Karpas-422 (cell line): ENCODE measurements at regions not wholly inside any gene's neighbourhood (a gene's known extent, or its start where the extent isn't known, plus 50 kb on each side); places are given as distances from the start of the nearest gene placed in this dataset.

Source experiments
- DNase-seq: peaks from one replicate; pipeline ENCODE4 v3.0.0-alpha.2; 2015
- H2AFZ ChIP-seq: fragments of 200-600 bp; sonication (generic); 2 replicates; pipeline ENCODE4 v1.6.1; 2014; ENCODE audit warnings: antibody characterized with exemption, low read length, mixed read lengths
- H3K27ac ChIP-seq: fragments of 200-600 bp; sonication (generic); 2 replicates; pipeline ENCODE4 v1.5.1; 2014; ENCODE audit warnings: mild to moderate bottlenecking, low read length, moderate library complexity
- H3K27me3 ChIP-seq: fragments of 200-600 bp; sonication (generic); 2 replicates; pipeline ENCODE4 v1.6.1; 2014; ENCODE audit warnings: low read length, mixed read lengths
- H3K36me3 ChIP-seq: fragments of 200-600 bp; sonication (generic); 2 replicates; pipeline ENCODE4 v1.6.1; 2014; ENCODE audit warnings: low read length, mixed read lengths; ENCODE audit not compliant: insufficient read depth
- H3K4me1 ChIP-seq: fragments of 200-600 bp; sonication (generic); 2 replicates; pipeline ENCODE4 v1.6.1; 2014; ENCODE audit warnings: mild to moderate bottlenecking, low read length, mixed read lengths
- H3K4me2 ChIP-seq: fragments of 200-600 bp; sonication (generic); 2 replicates; pipeline ENCODE4 v1.6.1; 2014; ENCODE audit warnings: low read length, low read depth, mild to moderate bottlenecking; ENCODE audit not compliant: poor library complexity, severe bottlenecking
- H3K4me3 ChIP-seq: fragments of 200-600 bp; sonication (generic); 2 replicates; pipeline ENCODE4 v1.5.1; 2014; ENCODE audit warnings: mild to moderate bottlenecking, antibody characterized with exemption, low read length, mixed read lengths
- H3K79me2 ChIP-seq: fragments of 200-600 bp; sonication (generic); 2 replicates; pipeline ENCODE4 v1.6.1; 2014; ENCODE audit warnings: mild to moderate bottlenecking, low read length, mixed read lengths
- H3K9ac ChIP-seq: fragments of 200-600 bp; sonication (generic); 2 replicates; pipeline ENCODE4 v1.6.0; 2014; ENCODE audit warnings: low read length
- H3K9me2 ChIP-seq: fragments of 200-600 bp; sonication (generic), shearing (Covaris generic); replicated peaks from 2 replicates; pipeline ENCODE4 v1.6.0; 2014; ENCODE audit warnings: mild to moderate bottlenecking, low read length, moderate library complexity; ENCODE audit not compliant: insufficient read depth
- H3K9me3 ChIP-seq: fragments of 300-700, 200-600 bp; sonication (generic); 2 replicates; pipeline ENCODE4 v1.6.1; 2014; ENCODE audit warnings: low read length, mixed read lengths
- H4K20me1 ChIP-seq: fragments of 200-600 bp; sonication (generic); 2 replicates; pipeline ENCODE4 v1.6.1; 2014; ENCODE audit warnings: mild to moderate bottlenecking, antibody characterized with exemption, low read length, low read depth; ENCODE audit not compliant: insufficient read depth

DNA sequence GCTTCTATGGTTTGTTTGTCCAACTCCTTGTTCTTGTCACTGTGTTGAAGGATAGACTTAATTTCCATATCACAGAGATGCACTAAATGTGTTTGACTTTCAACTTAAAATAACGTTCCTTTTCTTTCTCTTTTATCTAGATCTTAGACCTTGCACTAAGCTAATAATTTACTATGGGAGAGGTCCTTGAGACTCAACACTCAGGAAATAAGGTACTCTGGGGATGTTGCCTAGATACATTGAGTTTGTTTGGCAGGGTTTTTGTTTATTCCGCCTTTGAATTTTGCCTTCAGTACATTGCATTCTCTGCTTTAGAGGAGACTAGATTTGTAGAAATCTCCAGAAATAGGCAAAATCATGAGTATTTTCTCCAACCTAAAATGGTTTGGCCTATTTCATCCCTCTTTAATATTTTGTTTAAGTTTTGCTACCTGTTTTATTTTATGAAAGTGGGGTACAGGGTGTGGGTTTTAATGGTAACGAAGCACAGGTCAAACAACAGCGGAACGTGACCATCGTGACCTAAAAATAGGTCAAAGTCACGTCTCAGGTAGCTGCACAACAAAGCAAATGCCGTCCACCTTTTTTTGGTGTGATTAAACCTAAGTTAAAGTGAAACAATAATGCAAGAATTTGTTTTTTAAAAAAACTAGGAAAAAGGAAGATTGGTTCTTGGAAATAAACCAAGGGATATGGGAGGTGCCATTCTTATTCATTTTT, 115.3 kb upstream of the CPSF6 start:
- Histone ChIP-seq H3K79me2 (no peaks in the 10 kb centered on the region), H2AFZ (no peak overlapping the region), H3K27me3 (no peaks in the 10 kb centered on the region), H3K9me2 (no peaks in the 10 kb centered on the region), H3K9ac (no peak overlapping the region), H3K9me3 (no peaks in the 10 kb centered on the region), H3K4me3 (no peak overlapping the region), H3K27ac (no peak overlapping the region), H3K4me2 (no peak overlapping the region), H3K4me1 (no peaks in the 10 kb centered on the region), H3K36me3 (no peaks in the 10 kb centered on the region), H4K20me1 (no peaks in the 10 kb centered on the region)
- DNase-seq = no peak

DNA sequence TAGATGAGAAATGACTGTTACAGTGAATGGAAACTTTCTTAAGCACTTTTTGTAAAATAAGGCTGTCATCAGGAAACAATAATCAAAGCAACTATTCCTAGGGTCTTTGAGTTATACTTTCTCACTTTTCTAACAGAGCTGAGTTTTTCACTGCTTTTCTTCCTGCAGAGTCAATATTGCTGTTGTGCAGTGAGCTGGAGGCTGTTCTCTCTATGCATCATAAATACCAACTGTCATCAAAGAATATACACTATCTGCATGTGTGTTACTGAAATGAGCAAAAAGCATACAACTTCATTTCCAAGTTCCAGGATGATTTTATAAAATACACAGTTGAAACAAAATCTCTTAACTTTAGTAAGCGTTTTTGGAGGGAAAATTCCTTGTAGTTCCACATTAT, 110.4 kb upstream of the CPSF6 start:
- Histone ChIP-seq H3K9me2 (no peaks in the 10 kb centered on the region), H3K9me3 (no peaks in the 10 kb centered on the region), H3K4me3 (no peak overlapping the region), H2AFZ (no peak overlapping the region), H3K27me3 (no peaks in the 10 kb centered on the region), H3K9ac (no peak overlapping the region), H3K27ac (no peak overlapping the region), H4K20me1 (no peaks in the 10 kb centered on the region), H3K4me1 (no peaks in the 10 kb centered on the region), H3K4me2 (no peak overlapping the region), H3K36me3 (no peaks in the 10 kb centered on the region), H3K79me2 (no peaks in the 10 kb centered on the region)
- no peak for DNase-seq

DNA sequence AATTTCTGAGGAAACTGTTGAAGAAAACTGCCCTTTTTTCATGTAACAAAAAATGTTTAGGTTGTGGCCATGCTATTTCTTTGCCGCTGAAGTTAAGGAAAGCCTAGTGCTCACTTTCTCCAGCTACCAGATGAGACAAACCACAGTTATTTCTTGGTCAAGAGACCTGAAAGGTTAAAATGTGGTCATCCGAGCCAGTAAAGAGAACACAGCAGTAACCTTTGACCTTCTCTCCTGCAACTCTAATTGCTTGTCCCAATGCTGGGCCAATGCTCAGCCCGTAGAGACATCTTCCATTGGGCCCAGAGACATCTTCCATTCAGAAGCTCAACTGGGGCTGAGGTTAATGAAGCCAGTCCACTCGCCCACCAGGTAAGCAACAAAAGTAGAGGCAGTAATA, 109.8 kb upstream of the CPSF6 start:
- Histone ChIP-seq H3K27me3 (no peaks in the 10 kb centered on the region), H3K79me2 (no peaks in the 10 kb centered on the region)
- DNase-seq = no peak

DNA sequence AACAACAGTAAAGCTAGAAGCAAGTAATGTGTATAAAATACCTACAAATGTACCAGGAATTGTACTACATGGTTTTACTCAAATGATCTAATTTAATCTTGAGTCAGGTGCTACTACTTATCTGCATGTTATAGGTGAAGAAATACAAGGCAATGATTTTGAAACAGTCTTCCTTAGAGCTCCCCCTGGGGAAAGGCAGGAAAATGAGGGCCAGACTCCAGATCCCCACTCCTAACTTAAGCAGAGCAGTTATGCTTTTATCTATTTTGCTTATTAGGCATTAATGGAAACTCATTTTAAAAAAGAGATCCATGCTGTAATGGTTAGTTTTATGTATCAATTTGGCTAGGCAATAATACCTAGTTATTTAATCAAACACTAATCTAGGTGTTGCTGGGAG, 109.3 kb upstream of the CPSF6 start:
- Histone ChIP-seq H3K27ac (no peak overlapping the region), H3K9me2 (no peaks in the 10 kb centered on the region), H3K9ac (no peak overlapping the region), H3K9me3 (no peaks in the 10 kb centered on the region), H3K4me1 (no peaks in the 10 kb centered on the region), H3K36me3 (no peaks in the 10 kb centered on the region), H2AFZ (no peak overlapping the region), H4K20me1 (no peaks in the 10 kb centered on the region), H3K4me3 (no peak overlapping the region), H3K27me3 (no peaks in the 10 kb centered on the region), H3K4me2 (no peak overlapping the region), H3K79me2 (no peaks in the 10 kb centered on the region)
- DNase-seq = no peak

More for the DNA sequence above, 109.8 kb upstream of the CPSF6 start:
- no peaks in the 10 kb centered on the region for H3K9me3 ChIP-seq
- H3K4me1 ChIP-seq = no peaks in the 10 kb centered on the region
- no peak overlapping the region for H3K27ac ChIP-seq
- H3K9me2 ChIP-seq = no peaks in the 10 kb centered on the region
- H4K20me1 ChIP-seq = no peaks in the 10 kb centered on the region
- H3K4me3 ChIP-seq = no peak overlapping the region
- no peak overlapping the region for H3K9ac ChIP-seq
- no peak overlapping the region for H3K4me2 ChIP-seq
- no peaks in the 10 kb centered on the region for H3K36me3 ChIP-seq
- H2AFZ ChIP-seq = no peak overlapping the region

DNA sequence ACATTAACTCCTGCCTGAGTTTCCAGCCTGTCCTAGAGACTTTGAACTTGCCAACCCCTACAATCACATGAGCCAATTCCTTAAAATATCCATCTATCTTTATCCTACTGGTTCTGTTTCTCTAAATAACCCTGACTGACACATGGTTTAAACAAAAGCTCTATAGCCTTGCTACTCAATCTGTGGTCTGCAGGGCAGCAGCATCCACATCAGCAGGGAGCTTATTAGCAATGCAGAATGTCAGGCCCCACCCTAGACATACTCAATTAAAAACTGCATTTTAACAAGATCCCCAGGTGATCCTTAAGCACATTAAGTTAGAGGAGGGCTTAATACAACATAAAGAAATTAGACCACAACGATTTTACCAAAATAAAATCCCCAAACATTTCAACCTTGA, 108.3 kb upstream of the CPSF6 start:
- H3K36me3 ChIP-seq = no peaks in the 10 kb centered on the region
- H3K4me2 ChIP-seq = no peak overlapping the region
- no peak overlapping the region for H3K4me3 ChIP-seq
- no peak for DNase-seq
- H3K79me2 ChIP-seq = no peaks in the 10 kb centered on the region
- no peaks in the 10 kb centered on the region for H3K9me2 ChIP-seq
- no peaks in the 10 kb centered on the region for H4K20me1 ChIP-seq
- H3K9me3 ChIP-seq = no peaks in the 10 kb centered on the region
- no peak overlapping the region for H3K9ac ChIP-seq
- no peak overlapping the region for H3K27ac ChIP-seq
- no peak overlapping the region for H2AFZ ChIP-seq
- no peaks in the 10 kb centered on the region for H3K27me3 ChIP-seq
- no peaks in the 10 kb centered on the region for H3K4me1 ChIP-seq

DNA sequence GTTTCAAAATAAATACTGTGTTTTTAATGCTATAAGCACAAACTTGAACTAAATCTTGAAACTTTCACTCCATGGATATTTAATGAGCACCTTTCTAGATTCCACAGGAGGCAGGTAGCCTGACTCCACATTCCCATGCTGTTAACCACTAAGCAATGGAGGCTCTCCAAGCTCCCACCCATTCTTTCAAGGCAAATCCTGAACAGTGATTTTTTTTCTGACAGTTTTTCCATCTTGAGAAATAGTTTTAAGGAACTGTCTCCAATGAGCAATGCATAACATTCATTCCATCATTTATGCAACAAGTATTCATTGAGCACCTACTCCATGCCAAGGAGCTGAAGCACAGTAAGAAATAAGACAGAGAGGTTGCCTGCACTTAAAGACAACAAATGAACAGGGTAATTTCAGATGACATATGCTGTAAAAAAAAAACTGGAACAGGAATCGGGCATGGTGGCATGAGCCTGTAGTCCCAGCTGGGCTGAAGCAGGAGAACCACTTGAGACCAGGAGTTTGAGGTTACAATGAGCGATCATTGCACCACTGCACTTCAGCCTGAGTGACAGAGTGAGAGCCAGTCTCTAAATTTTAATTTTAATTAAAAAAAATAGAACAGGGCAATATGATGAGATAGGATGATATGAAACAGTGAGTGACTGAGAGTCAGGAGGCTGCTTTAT, 102.3 kb upstream of the CPSF6 start:
- no peaks in the 10 kb centered on the region for H3K9me2 ChIP-seq
- no peak overlapping the region for H2AFZ ChIP-seq
- no peak overlapping the region for H3K9ac ChIP-seq
- no peak overlapping the region for H3K4me2 ChIP-seq
- H4K20me1 ChIP-seq = no peaks in the 10 kb centered on the region
- no peak overlapping the region for H3K27ac ChIP-seq
- no peaks in the 10 kb centered on the region for H3K79me2 ChIP-seq
- H3K4me3 ChIP-seq = no peak overlapping the region
- H3K4me1 ChIP-seq = no peaks in the 10 kb centered on the region
- no peaks in the 10 kb centered on the region for H3K36me3 ChIP-seq
- peaks cover 5% of the 10 kb centered on the region; the same call in 1 of the 2 replicates for H3K9me3 ChIP-seq
- no peaks in the 10 kb centered on the region for H3K27me3 ChIP-seq
- DNase-seq = no peak

DNA sequence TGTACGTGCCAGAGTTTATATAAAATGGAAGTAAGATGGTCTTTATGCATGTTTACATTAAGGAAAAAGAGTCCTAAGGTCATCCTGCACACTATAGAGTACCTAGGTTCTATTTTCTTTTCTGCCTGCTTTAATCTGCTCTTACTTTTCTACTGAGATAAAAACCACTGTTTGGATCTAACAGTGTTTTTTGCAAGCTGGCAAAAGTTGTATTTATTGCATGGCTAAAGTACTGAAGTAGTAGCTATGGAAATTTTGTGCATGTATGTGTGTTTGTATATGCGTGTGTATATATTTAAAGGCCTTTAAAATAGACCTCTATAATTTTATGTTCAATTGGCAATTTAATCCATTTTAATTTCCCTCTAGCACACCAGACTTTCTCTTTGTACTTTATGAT, 98.3 kb upstream of the CPSF6 start:
- no peaks in the 10 kb centered on the region for H3K79me2 ChIP-seq
- no peak overlapping the region for H3K9ac ChIP-seq
- H3K27me3 ChIP-seq = no peaks in the 10 kb centered on the region
- peaks cover 5% of the 10 kb centered on the region; the same call in 1 of the 2 replicates for H3K9me3 ChIP-seq
- no peaks in the 10 kb centered on the region for H3K36me3 ChIP-seq
- no peak overlapping the region for H2AFZ ChIP-seq
- no peaks in the 10 kb centered on the region for H4K20me1 ChIP-seq
- no peak overlapping the region for H3K4me2 ChIP-seq
- H3K4me1 ChIP-seq = no peaks in the 10 kb centered on the region
- H3K27ac ChIP-seq = no peak overlapping the region
- no peaks in the 10 kb centered on the region for H3K9me2 ChIP-seq
- no peak overlapping the region for H3K4me3 ChIP-seq
- no peak for DNase-seq

DNA sequence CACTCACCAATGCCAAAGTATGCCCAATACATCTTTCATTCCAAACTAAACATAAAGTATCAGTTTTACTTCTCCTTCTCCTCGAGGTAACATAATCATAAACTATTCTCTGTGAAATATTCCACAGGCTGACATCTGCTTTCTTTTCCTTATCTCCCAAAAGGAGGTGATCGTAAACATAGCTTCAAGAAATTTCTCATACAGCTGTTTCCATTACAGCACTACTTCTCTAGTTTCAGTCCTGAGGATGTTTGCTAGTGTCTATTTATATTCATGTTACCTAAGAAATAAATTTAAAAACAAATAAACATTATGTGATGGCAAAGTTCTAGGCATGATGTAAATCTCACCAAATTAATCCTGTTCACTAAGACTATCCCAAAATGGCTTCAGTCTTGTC, 90.1 kb upstream of the CPSF6 start:
- H3K27me3 ChIP-seq = no peaks in the 10 kb centered on the region
- H3K4me1 ChIP-seq = no peaks in the 10 kb centered on the region
- no peak for DNase-seq
- H2AFZ ChIP-seq = no peak overlapping the region
- no peaks in the 10 kb centered on the region for H3K9me3 ChIP-seq
- H3K36me3 ChIP-seq = no peaks in the 10 kb centered on the region
- H3K4me2 ChIP-seq = no peak overlapping the region
- no peaks in the 10 kb centered on the region for H3K79me2 ChIP-seq
- no peak overlapping the region for H3K4me3 ChIP-seq
- no peak overlapping the region for H3K9ac ChIP-seq
- no peaks in the 10 kb centered on the region for H4K20me1 ChIP-seq
- H3K9me2 ChIP-seq = no peaks in the 10 kb centered on the region
- H3K27ac ChIP-seq = no peak overlapping the region
